ENCODE measurements at regions not wholly inside any gene's neighbourhood (a gene's known extent, or its start where the extent isn't known, plus 50 kb on each side); places are given as distances from the start of the nearest gene placed in this dataset.

DNA sequence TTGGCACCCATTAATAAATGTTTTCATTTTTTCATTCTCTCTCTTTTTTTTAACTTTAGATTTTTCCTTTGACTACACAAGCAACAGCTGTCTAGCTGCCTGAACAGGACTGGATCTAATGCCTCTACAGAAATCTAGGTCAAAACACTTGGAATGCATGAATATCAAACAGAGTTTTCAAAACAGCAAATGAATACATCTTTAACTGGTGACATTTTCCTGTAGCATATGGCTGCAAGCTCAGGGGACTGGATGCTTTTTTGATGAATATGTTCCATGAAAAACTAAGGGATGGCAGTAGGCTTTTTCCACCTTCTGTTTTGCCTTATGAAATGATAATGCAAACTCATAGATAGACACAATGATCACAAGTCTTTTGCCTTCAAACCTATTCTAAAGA, 661.7 kb downstream of the MCTP2 start:
- DNase-seq (ENCODE audit: low read depth in 3 of 3, low spot score in 1 of 3): no peak

DNA sequence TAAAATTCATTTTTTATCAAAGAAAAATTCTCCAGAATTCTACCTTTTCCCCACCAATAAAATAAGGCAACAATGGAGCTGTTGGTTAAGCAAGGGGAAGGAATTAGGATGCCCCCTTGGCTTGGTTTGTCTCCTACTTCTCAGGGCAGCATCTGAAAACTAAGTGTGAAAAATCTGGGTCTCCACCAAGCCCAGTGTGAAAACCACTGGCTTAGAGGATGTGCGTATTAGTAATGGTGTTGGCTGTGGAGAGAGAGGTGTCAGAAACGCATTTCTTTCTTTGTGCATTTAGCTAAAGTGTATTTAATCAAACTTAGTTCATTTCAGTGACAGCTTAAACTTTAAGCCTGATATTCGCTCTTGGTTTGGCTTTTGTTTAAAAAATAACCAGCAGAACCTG, 662.7 kb downstream of the MCTP2 start:
- DNase-seq (ENCODE audit: low read depth in 3 of 3, low spot score in 1 of 3): no peak

DNA sequence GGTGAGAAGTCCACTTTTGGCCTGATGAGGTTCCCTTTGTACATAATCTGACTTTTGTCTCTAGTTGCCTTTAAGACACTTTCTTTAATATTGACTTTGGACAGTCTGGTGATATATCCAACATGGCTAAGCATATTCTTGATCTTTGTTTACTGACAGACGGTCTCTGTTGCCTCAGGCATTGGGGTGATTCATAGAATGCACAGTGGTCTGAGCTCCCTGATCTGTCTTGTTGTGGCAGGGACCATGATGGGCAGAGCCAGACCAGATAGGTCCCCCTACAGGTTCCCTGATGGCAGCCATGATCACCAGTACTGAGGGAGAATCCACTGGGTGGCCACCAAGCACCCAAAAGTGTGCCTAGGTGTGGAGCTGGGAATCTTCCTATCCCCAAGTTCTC, 678.1 kb downstream of the MCTP2 start:
- DNase-seq (ENCODE audit: low read depth in 3 of 3, low spot score in 1 of 3): no peak

DNA sequence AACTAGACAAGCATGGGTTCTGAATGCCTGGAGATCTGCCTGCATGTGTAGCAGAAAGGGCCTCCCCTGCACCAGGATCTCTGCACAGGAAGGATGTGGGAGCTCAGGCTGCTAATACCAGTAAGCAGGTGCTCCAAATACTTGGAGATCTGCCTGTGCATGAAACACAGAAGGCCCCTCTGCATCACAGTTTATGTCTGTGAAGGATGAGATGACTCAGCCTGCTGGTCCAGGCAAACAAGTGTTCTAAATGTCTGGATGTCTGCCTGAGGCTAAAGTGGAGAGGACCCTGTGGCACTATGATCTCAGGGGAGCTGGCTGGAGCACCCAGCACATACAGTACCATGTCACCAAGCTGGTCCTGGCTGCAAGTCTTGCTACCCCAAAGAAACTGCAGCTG, 678.8 kb downstream of the MCTP2 start:
- DNase-seq (ENCODE audit: low read depth in 3 of 3, low spot score in 1 of 3): no peak

DNA sequence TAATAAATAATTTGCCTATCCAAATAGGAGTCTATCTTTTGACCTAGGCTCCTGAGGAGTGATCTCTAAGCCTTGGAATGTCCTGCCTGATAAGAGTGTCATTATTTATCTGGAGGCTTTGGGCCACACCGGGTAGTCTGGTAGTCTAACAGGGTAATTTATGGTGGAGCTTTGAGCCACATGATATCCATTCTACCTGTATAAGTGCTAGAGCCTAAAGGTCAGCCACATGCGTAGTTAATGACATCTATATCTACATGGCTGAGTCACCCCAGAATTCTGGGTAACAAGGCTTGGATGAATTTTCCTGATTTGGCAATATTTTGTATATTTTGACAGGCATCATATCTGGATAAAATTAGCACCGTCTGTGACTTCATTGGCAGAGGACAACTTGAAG, 681.4 kb downstream of the MCTP2 start:
- no peak for DNase-seq (ENCODE audit: low read depth in 3 of 3, low spot score in 1 of 3)

DNA sequence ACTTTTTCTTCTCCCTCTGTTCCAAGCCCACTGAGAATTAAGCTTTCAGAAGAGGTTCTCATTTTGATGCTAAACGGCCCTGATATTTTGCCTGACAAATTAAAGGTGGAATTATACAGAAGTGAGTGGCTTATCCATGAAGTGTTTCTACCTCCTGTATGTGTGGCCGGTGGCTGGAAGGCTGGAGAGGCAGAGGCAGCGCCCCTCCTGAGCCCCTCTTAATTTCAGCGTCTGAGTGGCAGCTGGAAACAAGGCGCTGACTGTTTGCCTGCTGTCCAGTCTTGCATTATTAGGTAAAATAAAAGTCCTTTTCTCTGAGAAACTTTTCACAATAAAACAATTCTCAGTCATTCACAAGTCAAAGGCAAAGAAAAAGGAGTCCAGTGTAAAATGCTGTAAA, 685.7 kb downstream of the MCTP2 start:
- no peak for DNase-seq (ENCODE audit: low read depth in 3 of 3, low spot score in 1 of 3)

DNA sequence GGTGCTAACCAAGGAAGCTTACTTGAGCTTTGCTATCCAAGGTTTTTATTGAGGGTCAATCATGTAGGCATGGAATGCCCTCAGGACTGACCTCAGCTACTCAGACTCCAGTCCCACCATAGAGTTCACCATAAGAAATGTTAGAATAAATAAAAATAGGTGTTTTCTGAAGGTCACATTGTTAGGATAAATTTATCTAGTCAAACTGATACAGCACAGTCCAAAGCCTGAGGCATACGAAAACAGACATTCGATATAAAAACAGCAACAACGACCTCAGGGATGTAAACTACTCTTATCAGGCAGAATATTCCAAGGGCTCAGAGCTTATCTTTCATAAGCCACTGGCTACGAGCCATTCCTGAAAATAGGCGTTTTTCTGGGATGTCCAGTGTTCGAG, 690.6 kb downstream of the MCTP2 start:
- DNase-seq (ENCODE audit: low read depth in 3 of 3, low spot score in 1 of 3): no peak

DNA sequence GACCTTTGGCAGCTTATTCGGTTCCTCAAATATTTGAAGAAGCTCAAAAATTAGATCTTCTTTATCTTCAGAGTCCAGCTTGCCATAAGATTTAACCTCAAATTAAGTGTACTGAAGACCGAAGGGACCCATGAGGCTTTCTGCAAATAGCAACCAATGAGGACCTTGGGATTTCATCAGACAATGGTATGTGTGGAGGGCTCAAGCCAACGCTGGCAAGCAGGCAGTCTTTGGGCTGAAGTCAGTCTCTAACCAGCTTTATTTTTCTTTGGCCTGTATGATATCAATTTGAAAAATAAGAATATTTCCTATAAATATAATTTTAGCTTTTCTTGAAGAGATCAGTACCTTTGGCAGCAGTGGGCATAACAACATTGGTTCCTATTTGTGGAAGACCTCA, 692.7 kb downstream of the MCTP2 start:
- DNase-seq (ENCODE audit: low read depth in 3 of 3, low spot score in 1 of 3): no peak

DNA sequence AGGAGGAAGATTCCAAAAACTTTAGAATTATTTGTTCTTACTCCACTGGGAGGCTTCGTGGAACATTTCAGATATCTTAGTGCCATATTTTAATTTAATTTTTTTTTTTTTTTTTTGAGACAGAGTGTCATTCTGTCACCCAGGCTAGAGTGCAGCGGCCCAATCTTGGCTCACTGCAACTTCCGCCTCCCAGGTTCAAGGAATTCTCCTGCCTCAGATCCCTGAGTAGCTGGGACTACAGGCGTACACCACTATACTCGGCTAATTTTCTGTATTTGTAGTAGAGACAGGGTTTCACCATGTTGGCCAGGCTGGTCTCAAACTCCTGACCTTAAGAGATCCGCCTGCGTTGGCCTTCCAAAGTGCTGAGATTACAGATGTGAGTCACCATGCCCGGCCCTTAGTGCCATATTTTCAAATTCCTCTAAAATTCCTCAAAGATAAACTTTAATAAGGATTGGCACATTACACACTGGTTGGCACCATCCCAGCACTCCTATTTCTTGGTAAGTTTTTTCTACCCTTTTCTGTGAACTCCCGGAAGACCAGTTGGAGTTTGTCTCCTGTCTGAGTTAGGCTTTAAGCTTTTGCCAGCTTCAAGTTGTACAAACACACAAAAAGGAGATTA, 693.7 kb downstream of the MCTP2 start:
- no peak for DNase-seq (ENCODE audit: low read depth in 3 of 3, low spot score in 1 of 3)

DNA sequence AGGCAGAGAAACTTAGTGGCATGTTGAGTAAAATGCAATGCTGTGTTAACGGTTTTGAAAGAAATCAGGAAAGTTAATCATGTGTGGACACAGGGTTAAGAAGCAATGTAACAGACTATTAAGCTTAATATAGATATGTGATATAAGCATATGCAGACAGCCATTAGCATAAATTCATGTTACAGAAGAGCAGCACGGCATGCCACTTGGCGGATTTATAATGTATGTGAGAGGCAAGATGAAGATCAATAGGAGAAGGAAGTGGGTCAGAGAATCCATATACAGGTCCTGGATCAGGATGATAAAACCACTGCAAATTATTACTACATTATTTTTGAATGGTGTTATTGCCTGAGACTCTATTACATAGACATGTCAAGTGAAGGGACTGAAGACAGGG, 694.3 kb downstream of the MCTP2 start:
- no peak for DNase-seq (ENCODE audit: low read depth in 3 of 3, low spot score in 1 of 3)

DNA sequence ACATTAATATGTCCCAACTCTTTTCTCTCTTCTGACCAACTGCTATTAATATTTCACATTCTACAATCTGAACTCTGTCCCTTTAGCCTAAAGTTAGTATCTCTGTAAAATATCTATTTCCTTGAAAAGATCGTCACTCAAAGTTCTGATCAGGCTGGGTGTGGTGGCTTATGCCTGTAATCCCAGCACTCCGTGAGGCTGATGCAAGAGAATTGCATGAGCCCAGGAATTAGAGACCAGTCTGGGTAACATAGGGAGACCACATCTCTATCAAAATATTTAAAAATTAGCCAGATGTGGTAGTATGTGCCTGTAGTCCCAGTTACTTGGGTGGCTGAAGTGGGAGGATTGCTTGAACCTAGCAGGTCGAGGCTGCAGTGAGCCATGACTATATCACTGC, 695.6 kb downstream of the MCTP2 start:
- no peak for DNase-seq (ENCODE audit: low read depth in 3 of 3, low spot score in 1 of 3)

DNA sequence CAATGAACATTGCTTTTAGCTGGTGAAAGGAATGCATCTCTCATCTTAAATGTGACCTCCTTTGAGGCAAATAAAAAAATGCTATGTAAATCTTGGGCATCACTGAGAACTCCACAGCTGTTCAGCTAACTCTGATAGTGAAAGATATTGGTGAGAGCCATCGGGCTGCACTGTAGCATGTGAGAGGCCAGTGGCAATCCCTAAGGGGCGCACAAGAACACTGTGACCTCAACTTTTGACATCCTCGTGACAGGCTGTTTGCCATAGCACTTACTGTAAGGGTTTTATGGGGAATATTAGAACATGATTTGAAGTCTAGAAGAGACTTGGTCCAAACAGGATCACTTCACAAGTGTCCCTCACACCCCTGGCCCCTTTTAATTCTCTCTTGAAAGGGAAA, 697.9 kb downstream of the MCTP2 start:
- DNase-seq (ENCODE audit: low read depth in 3 of 3, low spot score in 1 of 3): no peak

DNA sequence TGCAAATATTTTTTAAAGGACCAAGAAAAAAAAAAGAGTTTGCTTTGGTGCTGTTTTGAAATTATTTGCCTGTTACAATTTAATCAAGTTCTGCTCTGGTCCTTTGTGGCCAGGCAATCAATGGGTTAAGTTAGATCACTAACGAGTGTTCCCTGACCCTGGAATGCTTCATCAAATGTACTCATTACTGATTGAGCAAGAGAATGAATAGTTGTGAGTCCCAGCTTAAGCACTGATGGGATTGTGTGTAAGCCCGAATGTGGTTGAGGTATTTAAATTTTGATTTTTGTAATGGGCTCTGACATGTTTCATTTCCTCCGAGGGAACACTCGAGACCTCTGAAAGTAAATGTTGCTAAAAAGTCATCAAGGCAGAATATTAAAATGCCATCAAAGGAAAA, 699.1 kb downstream of the MCTP2 start:
- DNase-seq (ENCODE audit: low read depth in 3 of 3, low spot score in 1 of 3): no peak

DNA sequence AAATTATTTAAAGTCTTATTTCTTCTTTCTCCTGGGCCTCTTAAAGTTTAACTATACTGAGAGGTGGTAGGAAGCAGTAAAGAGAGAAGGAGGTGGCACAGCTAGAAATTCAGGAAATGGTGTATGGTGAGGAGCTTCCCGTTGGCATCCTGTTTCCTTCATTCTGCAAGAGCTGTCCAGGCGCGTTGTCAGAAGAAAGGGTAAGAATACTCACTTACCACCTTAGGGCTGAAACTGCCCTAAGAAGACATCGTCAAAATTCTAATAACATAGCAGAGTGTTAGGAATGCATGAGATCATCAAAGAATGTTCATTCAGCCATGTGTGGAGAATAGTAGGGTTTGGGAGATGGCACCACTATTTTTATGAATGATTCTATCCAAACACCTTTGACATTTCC, 699.6 kb downstream of the MCTP2 start:
- DNase-seq (ENCODE audit: low read depth in 3 of 3, low spot score in 1 of 3): no peak

DNA sequence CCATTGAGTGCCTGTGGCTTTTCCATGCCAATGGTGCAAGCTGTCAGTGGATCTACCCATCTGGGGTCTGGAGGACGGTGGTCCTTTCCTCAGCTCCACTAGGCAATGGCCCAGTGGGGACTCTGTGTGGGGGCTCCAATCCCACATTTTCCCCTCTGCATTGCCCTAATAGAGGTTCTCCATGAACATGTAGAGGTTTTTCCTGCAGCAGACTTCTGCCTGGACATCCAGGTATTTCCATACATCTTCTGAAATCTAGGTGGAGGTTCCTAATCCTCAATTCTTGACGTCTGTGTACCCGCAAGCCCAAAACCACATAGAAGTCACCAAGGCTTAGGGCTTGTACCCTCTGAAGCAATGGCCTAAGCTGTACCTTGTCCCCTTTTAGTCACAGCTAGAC, 703.1 kb downstream of the MCTP2 start:
- no peak for DNase-seq (ENCODE audit: low read depth in 3 of 3, low spot score in 1 of 3)

DNA sequence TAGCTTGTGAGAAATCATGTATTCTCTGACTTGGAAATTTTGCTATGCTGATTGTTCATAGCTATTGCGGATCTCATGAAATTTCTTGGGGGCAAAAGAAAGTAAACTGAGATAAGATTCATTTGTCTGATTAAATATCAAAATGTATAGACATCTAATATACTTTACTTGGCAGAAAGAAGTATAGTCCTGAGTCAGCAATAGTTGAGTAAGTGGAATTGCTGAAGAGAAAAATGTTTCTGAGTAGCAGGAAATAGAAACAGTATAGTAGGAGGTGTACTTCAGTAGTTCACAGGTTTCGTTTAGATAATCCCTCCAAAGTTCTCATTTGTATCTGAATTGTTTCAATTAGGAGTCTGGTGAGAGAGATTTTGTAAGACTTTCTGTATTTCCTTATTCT, 705.9 kb downstream of the MCTP2 start:
- no peak for DNase-seq (ENCODE audit: low read depth in 3 of 3, low spot score in 1 of 3)

DNA sequence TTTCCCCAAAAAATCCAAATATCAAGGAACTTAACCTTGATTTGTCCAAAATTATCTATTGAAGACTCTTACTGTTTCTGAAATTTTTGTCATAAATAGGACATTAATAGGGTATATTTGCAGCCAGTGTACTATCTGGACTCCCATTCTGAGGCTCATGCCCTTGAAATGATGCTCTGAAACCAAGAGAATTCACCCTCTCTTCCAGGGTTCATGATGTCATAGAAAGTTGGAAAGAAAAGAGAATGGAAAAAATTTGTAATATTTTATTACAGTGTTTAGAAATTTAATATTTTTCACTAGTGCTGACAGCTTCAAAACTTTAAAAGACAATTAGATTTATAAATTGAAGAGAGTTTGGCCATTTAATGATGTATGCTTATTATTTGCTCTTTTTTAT, 712.5 kb downstream of the MCTP2 start:
- no peak for DNase-seq (ENCODE audit: low read depth in 3 of 3, low spot score in 1 of 3)

DNA sequence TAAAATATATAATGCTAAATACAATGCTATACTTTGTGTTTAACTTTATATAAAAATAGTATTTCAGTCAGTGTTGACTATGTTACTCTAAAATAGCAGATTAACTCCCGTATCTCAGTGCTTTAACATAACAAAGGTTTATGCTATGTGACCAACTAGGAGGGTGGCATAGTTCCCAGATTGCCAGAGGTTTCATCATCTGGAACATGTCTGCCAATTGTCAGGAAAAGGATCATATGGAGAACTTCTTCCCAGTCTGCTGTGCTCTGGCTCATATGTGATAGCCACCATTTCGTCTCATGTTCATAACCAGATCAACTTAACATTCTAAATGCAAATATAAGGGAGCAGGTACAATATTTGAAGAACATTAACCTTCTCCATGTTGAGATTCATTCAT, 720.2 kb downstream of the MCTP2 start:
- DNase-seq (ENCODE audit: low read depth in 3 of 3, low spot score in 1 of 3): no peak

DNA sequence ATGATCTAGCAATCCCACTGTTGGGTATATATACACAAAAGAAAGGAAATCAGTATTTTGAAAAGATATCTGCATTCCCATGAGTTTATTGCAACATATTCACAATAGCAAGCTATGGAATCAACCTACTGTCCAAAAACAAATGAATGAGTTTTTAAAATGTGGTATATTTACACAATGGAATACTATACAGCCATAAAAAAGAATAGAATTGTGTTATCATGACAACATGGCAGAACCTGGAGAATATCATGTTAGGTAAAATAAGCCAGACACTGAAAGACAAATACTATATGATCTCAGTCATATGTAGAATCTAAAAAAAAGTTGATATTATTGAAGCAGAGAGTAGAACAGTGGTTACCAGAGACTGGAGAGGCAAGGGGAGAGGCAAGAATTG, 732.6 kb downstream of the MCTP2 start:
- no peak for DNase-seq (ENCODE audit: low read depth in 3 of 3, low spot score in 1 of 3)

DNA sequence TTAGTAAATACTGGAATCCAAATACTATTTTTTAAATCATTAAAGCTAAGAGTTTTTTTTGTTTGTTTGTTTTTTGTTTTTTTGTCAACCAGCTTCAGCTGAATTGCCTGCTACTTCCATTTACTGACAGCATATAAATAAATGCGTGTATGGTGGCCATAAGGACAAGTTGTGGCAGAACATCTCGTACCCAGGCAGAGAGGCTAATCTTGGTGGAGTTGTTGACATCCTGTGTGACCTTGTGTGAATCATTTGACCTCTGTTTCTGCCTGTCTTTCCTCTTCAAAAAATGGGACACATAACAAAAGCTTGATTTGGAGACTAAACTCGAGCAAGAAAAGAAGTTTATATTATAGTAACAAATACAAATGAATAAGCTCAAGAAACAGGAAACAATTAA, 734.2 kb downstream of the MCTP2 start:
- DNase-seq (ENCODE audit: low read depth in 3 of 3, low spot score in 1 of 3): no peak

DNA sequence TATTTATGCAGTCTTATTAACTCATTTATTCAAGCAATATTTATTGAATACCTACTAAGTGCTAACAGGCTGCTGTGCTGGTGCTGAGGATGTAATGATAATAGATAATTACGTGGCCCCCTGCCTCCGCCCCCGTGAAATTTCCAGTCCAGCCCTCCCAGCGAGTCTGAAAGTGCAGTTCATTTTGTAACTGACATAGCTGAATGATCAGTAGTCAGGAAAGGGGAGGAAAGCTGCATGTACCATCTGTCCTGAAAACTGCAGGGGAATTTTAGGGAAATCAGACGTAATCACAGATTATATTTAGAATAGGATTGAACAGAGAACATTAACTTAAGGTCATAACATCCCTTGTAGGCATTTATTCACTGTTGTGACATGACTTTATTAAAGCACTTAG, 736.8 kb downstream of the MCTP2 start:
- DNase-seq (ENCODE audit: low read depth in 3 of 3, low spot score in 1 of 3): no peak

DNA sequence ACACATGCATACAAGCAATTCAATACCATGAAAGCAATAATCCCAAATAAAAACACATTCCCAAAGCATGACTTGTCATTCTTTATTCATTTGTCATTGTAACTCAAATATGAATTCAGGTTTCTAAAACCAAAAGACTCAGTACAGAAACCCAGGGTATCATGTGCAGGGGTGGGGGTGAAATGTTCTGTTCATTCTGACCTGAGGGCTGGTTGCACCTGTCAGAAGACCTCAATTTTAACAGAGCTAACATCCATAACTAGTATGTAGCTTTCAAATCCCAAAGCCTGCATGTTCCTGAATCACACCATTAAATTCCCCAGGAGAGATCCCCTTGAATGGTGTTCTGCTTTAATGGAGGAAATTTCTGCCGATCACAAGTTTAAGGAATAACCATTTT, 738.7 kb downstream of the MCTP2 start:
- no peak for DNase-seq (ENCODE audit: low read depth in 3 of 3, low spot score in 1 of 3)

DNA sequence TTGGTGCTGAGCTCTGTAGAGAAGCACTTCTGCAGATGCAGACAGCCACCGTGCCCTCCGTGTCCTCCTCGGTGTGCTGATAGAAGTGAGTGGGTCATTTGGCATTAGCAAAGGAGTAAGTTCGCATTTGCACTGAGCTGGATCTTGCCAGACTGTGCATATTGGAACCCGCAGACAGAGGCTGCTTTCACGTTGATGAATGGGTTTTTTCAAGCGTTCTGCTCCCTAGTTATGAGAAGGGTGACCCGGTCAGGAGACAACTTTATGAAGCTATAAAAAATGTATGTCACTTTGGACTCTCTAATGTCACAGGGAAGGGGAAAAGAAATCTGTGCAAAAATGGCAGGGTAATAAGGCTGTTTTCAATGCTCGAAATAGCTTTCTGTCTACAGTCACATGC, 739.4 kb downstream of the MCTP2 start:
- DNase-seq (ENCODE audit: low read depth in 3 of 3, low spot score in 1 of 3): no peak

DNA sequence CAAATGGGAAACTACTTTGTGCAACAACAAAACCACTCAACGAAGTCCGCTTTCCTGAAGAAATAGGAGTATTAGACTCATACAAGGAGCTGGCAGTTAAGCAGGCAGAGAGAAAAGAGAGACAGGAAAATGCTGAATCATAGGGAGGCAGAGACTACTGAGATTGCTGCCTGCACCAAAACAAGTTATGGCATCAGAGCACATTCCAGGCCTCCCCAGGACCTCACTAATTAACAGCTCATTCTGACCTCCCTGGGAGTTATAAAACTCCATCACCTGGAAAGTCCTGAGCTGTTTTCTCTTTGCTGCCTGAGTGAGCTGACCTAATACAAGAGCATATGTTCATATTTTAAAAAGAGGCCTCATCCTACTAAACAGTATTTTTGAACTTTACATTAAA, 741.0 kb downstream of the MCTP2 start:
- DNase-seq (ENCODE audit: low read depth in 3 of 3, low spot score in 1 of 3): no peak

All from stimulated activated CD4-positive, alpha-beta T cell treated with anti-CD3 and anti-CD28 coated beads, TNF-alpha, amount 100 ng/mL, for 1 hour (primary cell).